PFSK-1 (cell line): ENCODE measurements at regions not wholly inside any gene's neighbourhood (a gene's known extent, or its start where the extent isn't known, plus 50 kb on each side); places are given as distances from the start of the nearest gene placed in this dataset.

Experiments used
- FOXP2 ChIP-seq: optimal IDR thresholded peaks from 2 replicates; pipeline ENCODE3; 2011; ENCODE audit warnings: borderline replicate concordance, control low read depth, inconsistent platforms; ENCODE audit not compliant: insufficient read depth; ENCODE audit errors: extremely low read length, extremely low read depth
- POLR2AphosphoS5 ChIP-seq: IDR thresholded peaks from 2 replicates; pipeline ENCODE4 v1.6.1; 2012; ENCODE audit warnings: low read depth, mild to moderate bottlenecking, control low read depth, low read length, moderate library complexity
- REST ChIP-seq, 2 experiments: IDR thresholded peaks; 2 replicates each; pipeline versions ENCODE4 v1.6.1 to v1.8.0; 2011 to 2012; ENCODE audit warnings: low read depth in 2 of 2, low read length in 2 of 2, control low read depth in 1 of 2, inconsistent platforms in 1 of 2, mild to moderate bottlenecking in 1 of 2, moderate library complexity in 1 of 2; ENCODE audit not compliant: insufficient read depth in 1 of 2
- SIN3A ChIP-seq: IDR thresholded peaks from 2 replicates; pipeline ENCODE4 v1.6.1; 2012; ENCODE audit warnings: mild to moderate bottlenecking, low read length, moderate library complexity, borderline replicate concordance; ENCODE audit not compliant: insufficient read depth
- TAF1 ChIP-seq: IDR thresholded peaks from 2 replicates; pipeline ENCODE4 v1.6.1; 2012; ENCODE audit warnings: low read length, control low read depth, borderline replicate concordance; ENCODE audit not compliant: insufficient read depth

GRCh38 chr22:47849576-47849975, 1087.1 kb downstream of the TBC1D22A start:
- TF ChIP-seq REST (IDR thresholded peaks at IDR 0.05; ENCODE audit: insufficient read depth in 1 of 2, low read depth in 2 of 2, low read length in 2 of 2) = no peak

GRCh38 chr22:47848184-47848920, 1085.9 kb downstream of the TBC1D22A start:
- TF ChIP-seq FOXP2 (no peak), REST (IDR thresholded peaks at IDR 0.05; ENCODE audit: insufficient read depth in 1 of 2, low read depth in 2 of 2, low read length in 2 of 2) (no peak), POLR2AphosphoS5 (no peak), SIN3A (no peak), TAF1 (no peak)

DNA sequence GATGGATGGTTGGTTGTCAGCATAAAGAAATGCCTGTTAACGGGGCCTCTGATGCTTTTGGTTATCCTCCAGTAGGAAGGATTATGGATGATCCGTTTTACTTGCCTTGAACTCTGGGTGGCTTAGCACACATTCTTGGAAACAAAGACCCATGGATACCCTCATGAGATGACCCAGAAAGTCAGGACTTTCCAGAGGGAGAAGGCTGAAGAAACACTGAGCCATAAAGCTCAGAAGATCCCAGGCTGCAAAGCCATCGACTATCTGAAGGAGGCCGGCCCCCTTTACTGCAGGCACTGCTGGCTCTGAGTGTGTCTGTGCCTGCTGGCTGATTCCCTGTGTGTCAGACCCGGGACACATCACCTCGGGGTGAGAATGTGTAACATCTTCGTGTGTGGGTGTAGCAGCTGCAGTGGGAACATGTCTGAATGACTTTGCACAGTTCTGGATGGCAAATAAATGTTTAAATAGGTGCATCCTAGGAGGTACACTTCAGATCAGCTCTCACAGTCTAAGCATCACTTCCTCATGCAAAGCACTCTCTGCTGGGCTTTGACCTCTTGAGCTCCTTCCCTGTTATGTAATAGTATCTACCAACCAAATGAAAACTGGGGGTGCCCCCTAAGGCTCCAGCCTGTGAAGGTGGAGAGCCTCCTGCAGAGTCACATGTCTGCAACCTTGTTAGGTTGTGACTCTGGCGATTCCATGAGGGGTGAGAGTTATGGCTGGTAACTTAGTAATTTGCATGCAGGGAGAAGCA, 1084.9 kb downstream of the TBC1D22A start:
- TF ChIP-seq REST (IDR thresholded peaks at IDR 0.05; ENCODE audit: insufficient read depth in 1 of 2, low read depth in 2 of 2, low read length in 2 of 2) = no peak
- TF ChIP-seq FOXP2 = no peak

GRCh38 chr22:47846206-47846605, 1083.8 kb downstream of the TBC1D22A start:
- TF ChIP-seq POLR2AphosphoS5 (no peak), TAF1 (no peak), REST (IDR thresholded peaks at IDR 0.05; ENCODE audit: insufficient read depth in 1 of 2, low read depth in 2 of 2, low read length in 2 of 2) (no peak)

DNA sequence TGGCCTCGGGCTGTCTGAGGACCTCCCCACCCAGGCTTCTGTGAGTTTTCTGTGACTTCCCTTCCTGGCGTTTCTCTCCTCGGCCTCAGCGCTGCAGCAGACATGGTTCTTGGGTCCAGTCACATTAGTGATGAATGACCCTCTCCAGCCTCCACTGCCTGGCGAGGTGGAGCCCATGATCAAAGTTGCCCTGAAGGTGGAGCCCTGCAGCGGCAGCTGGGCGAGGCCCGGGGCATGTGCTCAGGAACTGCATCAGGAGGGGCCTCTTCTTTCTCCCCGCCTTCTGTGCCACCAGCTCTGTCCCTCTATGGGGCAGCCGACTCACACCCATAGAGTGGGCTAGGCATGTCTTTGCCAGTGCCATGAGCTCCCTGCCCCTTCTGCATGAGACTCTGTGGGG, 1079.7 kb downstream of the TBC1D22A start:
- TF ChIP-seq FOXP2 (no peak), SIN3A (no peak), TAF1 (no peak), POLR2AphosphoS5 (no peak), REST (IDR thresholded peaks at IDR 0.05; ENCODE audit: insufficient read depth in 1 of 2, low read depth in 2 of 2, low read length in 2 of 2) (no peak)
